ENCODE measurements at regions not wholly inside any gene's neighbourhood (a gene's known extent, or its start where the extent isn't known, plus 50 kb on each side); places are given as distances from the start of the nearest gene placed in this dataset.

GRCh38 chr7:19290066-19290465 lies 144.8 kb upstream of the FERD3L start:
- Histone ChIP-seq H4K5ac (ENCODE audit: low read depth, low read length) (no peak overlapping the region), H4K91ac (ENCODE audit: insufficient read depth, low read depth, low read length) (no peak overlapping the region), H2BK5ac (ENCODE audit: low read depth, low read length, poor library complexity, severe bottlenecking) (no peak overlapping the region), H2BK15ac (ENCODE audit: low read depth, low read length) (no peak overlapping the region), H3K36me3 (ENCODE audit: control insufficient read depth, insufficient read depth, low read length) (no peaks in the 10 kb centered on the region), H3K9me3 (ENCODE audit: control insufficient read depth, insufficient read depth, low read length) (no peaks in the 10 kb centered on the region), H3K4me3 (ENCODE audit: insufficient read depth, low read depth, low read length) (no peak overlapping the region), H3K9me1 (ENCODE audit: insufficient read depth, low read length) (no peaks in the 10 kb centered on the region), H3K27me3 (ENCODE audit: control insufficient read depth, insufficient read depth, low read length) (no peaks in the 10 kb centered on the region), H3K79me1 (ENCODE audit: low read depth in 1 of 2, low read length in 2 of 2) (no peaks in the 10 kb centered on the region), H3K23ac (ENCODE audit: low read depth, low read length) (no peak overlapping the region), H3K4me1 (ENCODE audit: control insufficient read depth, insufficient read depth, low read length) (no peaks in the 10 kb centered on the region), H2BK20ac (ENCODE audit: low read depth, low read length) (no peak overlapping the region), H3K56ac (ENCODE audit: extremely low read depth, insufficient read depth, low read length) (no peak overlapping the region), H3K9ac (ENCODE audit: low read depth, low read length) (no peak overlapping the region), H4K8ac (ENCODE audit: low read depth in 2 of 2, low read length in 2 of 2) (no peak overlapping the region), H3K4ac (ENCODE audit: low read depth, low read length) (no peak overlapping the region), H3K4me2 (ENCODE audit: low read depth, low read length) (no peak overlapping the region), H3K18ac (ENCODE audit: low read depth, low read length) (no peak overlapping the region), H2AFZ (replicated peaks; ENCODE audit: low read length, poor library complexity) (no peak overlapping the region), H3K14ac (replicated peaks; ENCODE audit: low read depth, low read length) (no peak overlapping the region), H2BK120ac (ENCODE audit: low read depth, low read length) (no peak overlapping the region), H3K27ac (ENCODE audit: insufficient read depth, low read length) (no peak overlapping the region), H2AK5ac (ENCODE audit: low read depth, low read length) (no peak overlapping the region), H4K20me1 (ENCODE audit: insufficient read depth, low read length) (no peaks in the 10 kb centered on the region), H2AK9ac (replicated peaks; ENCODE audit: low read depth, low read length, poor library complexity) (no peak overlapping the region)
- CTCF ChIA-PET, result no interaction called here
- no CpG with 5 or more reads among the region's 1 CpG for WGBS, 2 experiments (ENCODE audit: extremely low coverage in 2 of 2, insufficient read length in 1 of 2)
- intact Hi-C loops (cut with micrococcal nuclease), result loop anchor here (5.0 kb wide), 1 partner anchor 168 kb away; no protein-coding TSS in a partner anchor
- ATAC-seq (ENCODE audit: low read depth) (no peak), DNase-seq (no peak)
- in situ Hi-C loops (cut with MboI; ENCODE audit: low sequenced_read_pairs), result no loop called here
- TF ChIP-seq FOS (IDR thresholded peaks at IDR 0.05; ENCODE audit: low read depth, low read length) (no peak), USF2 (IDR thresholded peaks at IDR 0.05; ENCODE audit: low read depth, low read length) (no peak), MAFK (IDR thresholded peaks at IDR 0.05; ENCODE audit: low read depth, low read length) (no peak), SMC3 (IDR thresholded peaks at IDR 0.05; ENCODE audit: low read depth, low read length) (no peak), RFX5 (IDR thresholded peaks at IDR 0.05; ENCODE audit: low read depth, low read length) (no peak), MXI1 (IDR thresholded peaks at IDR 0.05; ENCODE audit: borderline replicate concordance, low read depth, low read length) (no peak), RAD21 (IDR thresholded peaks at IDR 0.05; ENCODE audit: low read length) (no peak), CEBPB (IDR thresholded peaks at IDR 0.05; ENCODE audit: low read depth, low read length) (no peak), POLR2A (IDR thresholded peaks at IDR 0.05; ENCODE audit: low read depth, low read length) (no peak), RCOR1 (IDR thresholded peaks at IDR 0.05; ENCODE audit: insufficient replicate concordance, low read length) (no peak), CHD1 (IDR thresholded peaks at IDR 0.05; ENCODE audit: low read depth, low read length) (no peak), CTCF (conservative IDR thresholded peaks at IDR 0.05; ENCODE audit: low read depth, low read length) (no peak)
- POLR2A ChIA-PET (ENCODE audit: unreplicated experiment), result no interaction called here
- no TSS peak for BruUV-seq (replicated peaks)
- dilution Hi-C loops (cut with HindIII; ENCODE audit: low sequenced_read_pairs, unreplicated experiment), result no loop called here
